HEK293 (cell line): ENCODE measurements at regions not wholly inside any gene's neighbourhood (a gene's known extent, or its start where the extent isn't known, plus 50 kb on each side); places are given as distances from the start of the nearest gene placed in this dataset.

Experiments used
- CTCF ChIA-PET: fragments of 350-600 bp; formaldehyde crosslinking; extraction: SDS; loops from one replicate; lab custom pipeline; 2021; ENCODE audit warnings: antibody characterized with exemption; lab: Yijun Ruan, JAX
- POLR2A ChIA-PET: fragments of 300-600 bp; formaldehyde crosslinking; extraction: SDS; loops from one replicate; lab custom pipeline; 2020; ENCODE audit warnings: antibody characterized with exemption, inconsistent platforms; lab: Yijun Ruan, JAX
- H3K27ac ChIP-seq: fragments of 200-500 bp; sonication (Bioruptor generic); 2 replicates; pipeline ENCODE4 v1.5.1; 2014; ENCODE audit warnings: low read depth, low read length, control low read depth, inconsistent platforms; ENCODE audit errors: extremely low read depth
- H3K36me3 ChIP-seq, 2 experiments: fragments of 200-500 bp in 1 of 2; sonication (Bioruptor generic) in 1 of 2; 1 replicate in 1 of 2; 2 replicates in 1 of 2; pipeline ENCODE4 v1.5.1; 2014 to 2017; ENCODE audit warnings: inconsistent platforms in 2 of 2, low read length in 2 of 2; ENCODE audit not compliant: control insufficient read depth in 2 of 2, insufficient read depth in 1 of 2
- H3K4me1 ChIP-seq: fragments of 200-500 bp; sonication (Bioruptor generic); 2 replicates; pipeline ENCODE4 v1.5.1; 2014; ENCODE audit warnings: mild to moderate bottlenecking, low read length, inconsistent platforms; ENCODE audit not compliant: control insufficient read depth, insufficient read depth
- H3K4me3 ChIP-seq: 2 replicates; pipeline ENCODE4 v1.5.1; 2011; ENCODE audit warnings: low read depth, mild to moderate bottlenecking, control low read depth, low read length, moderate library complexity
- H3K9me3 ChIP-seq: fragments of 200-500 bp; sonication (Bioruptor generic); 2 replicates; pipeline ENCODE4 v1.5.1; 2014; ENCODE audit warnings: low read depth, low read length, inconsistent platforms; ENCODE audit not compliant: control insufficient read depth, insufficient read depth
- BCL11B ChIP-seq: fragments of 450-650 bp; formaldehyde crosslinking; IDR thresholded peaks from 2 replicates; pipeline ENCODE4 v1.5.1; 2016; ENCODE audit warnings: low read depth, missing biosample characterization, missing genetic modification characterization
- GLI2 ChIP-seq: fragments of 450-650 bp; formaldehyde crosslinking; IDR thresholded peaks from 2 replicates; pipeline ENCODE4; 2017; ENCODE audit warnings: missing biosample characterization, missing genetic modification characterization, low read depth, borderline replicate concordance
- MYNN ChIP-seq: fragments of 450-650 bp; formaldehyde crosslinking; IDR thresholded peaks from 2 replicates; pipeline ENCODE4 v1.5.1; 2016; ENCODE audit warnings: missing biosample characterization, missing genetic modification characterization, borderline replicate concordance
- ZFP3 ChIP-seq: fragments of 450-650 bp; formaldehyde crosslinking; IDR thresholded peaks from 2 replicates; pipeline ENCODE4 v1.5.1; 2016; ENCODE audit warnings: low read depth, missing biosample characterization, missing genetic modification characterization
- ZNF140 ChIP-seq: fragments of 450-650 bp; formaldehyde crosslinking; IDR thresholded peaks from 2 replicates; pipeline ENCODE4 v1.5.1; 2016; ENCODE audit warnings: missing biosample characterization, missing genetic modification characterization
- ZNF16 ChIP-seq: fragments of 450-650 bp; formaldehyde crosslinking; IDR thresholded peaks from 2 replicates; pipeline ENCODE4 v1.5.1; 2016; ENCODE audit warnings: low read depth, missing biosample characterization, missing genetic modification characterization
- ZNF202 ChIP-seq: fragments of 450-650 bp; formaldehyde crosslinking; IDR thresholded peaks from 2 replicates; pipeline ENCODE4 v1.5.1; 2016; ENCODE audit warnings: missing biosample characterization, missing genetic modification characterization, borderline replicate concordance
- ZNF223 ChIP-seq: fragments of 450-650 bp; formaldehyde crosslinking; IDR thresholded peaks from 2 replicates; pipeline ENCODE4 v1.5.1; 2016; ENCODE audit warnings: missing biosample characterization, missing genetic modification characterization
- ZNF239 ChIP-seq: fragments of 450-650 bp; formaldehyde crosslinking; IDR thresholded peaks from 2 replicates; pipeline ENCODE4 v1.5.1; 2016; ENCODE audit warnings: missing biosample characterization, missing genetic modification characterization
- ZNF26 ChIP-seq: fragments of 450-650 bp; formaldehyde crosslinking; IDR thresholded peaks from 2 replicates; pipeline ENCODE4 v1.5.1; 2016; ENCODE audit warnings: missing biosample characterization, missing genetic modification characterization
- ZNF311 ChIP-seq: fragments of 450-650 bp; formaldehyde crosslinking; IDR thresholded peaks from 2 replicates; pipeline ENCODE4 v1.5.1; 2017; ENCODE audit warnings: missing biosample characterization, missing genetic modification characterization, borderline replicate concordance
- ZNF404 ChIP-seq: fragments of 450-650 bp; formaldehyde crosslinking; IDR thresholded peaks from 2 replicates; pipeline ENCODE4 v1.5.1; 2017; ENCODE audit warnings: missing biosample characterization, missing genetic modification characterization
- ZNF48 ChIP-seq: fragments of 450-650 bp; formaldehyde crosslinking; IDR thresholded peaks from 2 replicates; pipeline ENCODE4 v1.5.1; 2016; ENCODE audit warnings: missing biosample characterization, missing genetic modification characterization
- ZNF521 ChIP-seq: fragments of 450-650 bp; formaldehyde crosslinking; IDR thresholded peaks from 2 replicates; pipeline ENCODE4 v1.5.1; 2017; ENCODE audit warnings: missing biosample characterization, mild to moderate bottlenecking, missing genetic modification characterization
- ZNF596 ChIP-seq: fragments of 450-650 bp; IDR thresholded peaks from 2 replicates; pipeline ENCODE4 v1.5.0; 2018; ENCODE audit warnings: missing biosample characterization, mild to moderate bottlenecking, missing genetic modification characterization, moderate library complexity
- ZNF654 ChIP-seq: fragments of 450-650 bp; formaldehyde crosslinking; IDR thresholded peaks from 2 replicates; pipeline ENCODE4 v1.5.1; 2016; ENCODE audit warnings: low read depth, missing biosample characterization, missing genetic modification characterization
- ZNF670 ChIP-seq: fragments of 450-650 bp; formaldehyde crosslinking; IDR thresholded peaks from 2 replicates; pipeline ENCODE4 v1.5.1; 2016; ENCODE audit warnings: missing biosample characterization, missing genetic modification characterization, low read depth
- ZNF747 ChIP-seq: fragments of 450-650 bp; formaldehyde crosslinking; IDR thresholded peaks from 2 replicates; pipeline ENCODE4 v1.5.1; 2016; ENCODE audit warnings: missing biosample characterization, missing genetic modification characterization
- ZNF776 ChIP-seq: fragments of 450-650 bp; formaldehyde crosslinking; IDR thresholded peaks from 2 replicates; pipeline ENCODE4 v1.5.0; 2017; ENCODE audit warnings: missing biosample characterization, missing genetic modification characterization, borderline replicate concordance
- ZNF843 ChIP-seq: fragments of 450-650 bp; formaldehyde crosslinking; IDR thresholded peaks from 2 replicates; pipeline ENCODE4 v1.5.1; 2016; ENCODE audit warnings: missing biosample characterization, missing genetic modification characterization
- ZSCAN4 ChIP-seq: fragments of 450-650 bp; formaldehyde crosslinking; IDR thresholded peaks from 2 replicates; pipeline ENCODE4 v1.5.1; 2017; ENCODE audit warnings: missing biosample characterization, missing genetic modification characterization
- TF ChIP-seq, protein P1 (sequence below): fragments of 450-650 bp; formaldehyde crosslinking; IDR thresholded peaks from 2 replicates; pipeline ENCODE4 v1.5.1; 2016; ENCODE audit warnings: missing biosample characterization, missing genetic modification characterization, borderline replicate concordance
- TF ChIP-seq, protein P2 (sequence below): fragments of 450-650 bp; formaldehyde crosslinking; IDR thresholded peaks from 2 replicates; pipeline ENCODE4 v1.5.1; 2016; ENCODE audit warnings: missing biosample characterization, missing genetic modification characterization

GRCh38 chr15:25208735-25209134 is 230.1 kb downstream of the UBE3A start (continued):
- TF ChIP-seq ZNF596 (tag by site-specific recombination), result no peak
- no peak for TF ChIP-seq ZNF16 (tag by site-specific recombination)
- TF ChIP-seq ZNF202 (tag by site-specific recombination), result no peak
- no peak for TF ChIP-seq ZNF404 (tag by site-specific recombination)
- TF ChIP-seq ZNF311 (tag by site-specific recombination), result no peak
- no peak for TF ChIP-seq ZNF747 (tag by site-specific recombination)
- no peak for TF ChIP-seq ZNF48
- TF ChIP-seq MYNN (tag by site-specific recombination), result no peak
- no peak for TF ChIP-seq ZNF140

DNA sequence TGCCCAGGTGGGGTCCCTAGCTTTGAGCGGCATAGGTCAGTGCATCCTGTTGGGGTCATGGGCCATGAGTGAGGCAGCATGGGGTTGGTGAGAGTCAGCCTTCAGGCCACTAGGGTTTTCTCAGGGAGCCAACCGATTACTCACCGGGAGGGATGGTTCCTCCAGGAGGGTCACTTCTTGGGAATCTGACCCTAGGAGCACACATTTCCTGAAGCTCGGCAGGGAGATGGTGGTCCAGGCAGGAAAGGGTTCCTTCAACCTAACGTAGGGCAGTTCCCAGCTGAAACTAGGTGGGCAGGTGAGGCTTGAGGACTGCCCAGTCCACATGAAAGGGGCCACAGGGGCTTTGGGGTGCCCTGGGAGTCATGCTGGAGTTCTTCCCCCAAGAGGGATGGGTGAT is 218.0 kb downstream of the UBE3A start:
- Histone ChIP-seq H3K4me1 (no peaks in the 10 kb centered on the region), H3K4me3 (no peak overlapping the region), H3K9me3 (no peaks in the 10 kb centered on the region), H3K36me3 (no peaks in the 10 kb centered on the region), H3K27ac (no peak overlapping the region)
- TF ChIP-seq ZFP3 (no peak), BCL11B (tag by site-specific recombination) (no peak), ZNF776 (no peak), ZNF16 (tag by site-specific recombination) (no peak), ZNF26 (no peak), ZNF654 (tag by site-specific recombination) (no peak), ZNF239 (tag by site-specific recombination) (no peak), ZNF223 (tag by site-specific recombination) (no peak), GLI2 (tag by site-specific recombination) (no peak), ZNF670 (no peak), ZNF140 (no peak), ZSCAN4 (no peak), ZNF521 (no peak), ZNF843 (no peak)
- TF ChIP-seq, protein P1, sequence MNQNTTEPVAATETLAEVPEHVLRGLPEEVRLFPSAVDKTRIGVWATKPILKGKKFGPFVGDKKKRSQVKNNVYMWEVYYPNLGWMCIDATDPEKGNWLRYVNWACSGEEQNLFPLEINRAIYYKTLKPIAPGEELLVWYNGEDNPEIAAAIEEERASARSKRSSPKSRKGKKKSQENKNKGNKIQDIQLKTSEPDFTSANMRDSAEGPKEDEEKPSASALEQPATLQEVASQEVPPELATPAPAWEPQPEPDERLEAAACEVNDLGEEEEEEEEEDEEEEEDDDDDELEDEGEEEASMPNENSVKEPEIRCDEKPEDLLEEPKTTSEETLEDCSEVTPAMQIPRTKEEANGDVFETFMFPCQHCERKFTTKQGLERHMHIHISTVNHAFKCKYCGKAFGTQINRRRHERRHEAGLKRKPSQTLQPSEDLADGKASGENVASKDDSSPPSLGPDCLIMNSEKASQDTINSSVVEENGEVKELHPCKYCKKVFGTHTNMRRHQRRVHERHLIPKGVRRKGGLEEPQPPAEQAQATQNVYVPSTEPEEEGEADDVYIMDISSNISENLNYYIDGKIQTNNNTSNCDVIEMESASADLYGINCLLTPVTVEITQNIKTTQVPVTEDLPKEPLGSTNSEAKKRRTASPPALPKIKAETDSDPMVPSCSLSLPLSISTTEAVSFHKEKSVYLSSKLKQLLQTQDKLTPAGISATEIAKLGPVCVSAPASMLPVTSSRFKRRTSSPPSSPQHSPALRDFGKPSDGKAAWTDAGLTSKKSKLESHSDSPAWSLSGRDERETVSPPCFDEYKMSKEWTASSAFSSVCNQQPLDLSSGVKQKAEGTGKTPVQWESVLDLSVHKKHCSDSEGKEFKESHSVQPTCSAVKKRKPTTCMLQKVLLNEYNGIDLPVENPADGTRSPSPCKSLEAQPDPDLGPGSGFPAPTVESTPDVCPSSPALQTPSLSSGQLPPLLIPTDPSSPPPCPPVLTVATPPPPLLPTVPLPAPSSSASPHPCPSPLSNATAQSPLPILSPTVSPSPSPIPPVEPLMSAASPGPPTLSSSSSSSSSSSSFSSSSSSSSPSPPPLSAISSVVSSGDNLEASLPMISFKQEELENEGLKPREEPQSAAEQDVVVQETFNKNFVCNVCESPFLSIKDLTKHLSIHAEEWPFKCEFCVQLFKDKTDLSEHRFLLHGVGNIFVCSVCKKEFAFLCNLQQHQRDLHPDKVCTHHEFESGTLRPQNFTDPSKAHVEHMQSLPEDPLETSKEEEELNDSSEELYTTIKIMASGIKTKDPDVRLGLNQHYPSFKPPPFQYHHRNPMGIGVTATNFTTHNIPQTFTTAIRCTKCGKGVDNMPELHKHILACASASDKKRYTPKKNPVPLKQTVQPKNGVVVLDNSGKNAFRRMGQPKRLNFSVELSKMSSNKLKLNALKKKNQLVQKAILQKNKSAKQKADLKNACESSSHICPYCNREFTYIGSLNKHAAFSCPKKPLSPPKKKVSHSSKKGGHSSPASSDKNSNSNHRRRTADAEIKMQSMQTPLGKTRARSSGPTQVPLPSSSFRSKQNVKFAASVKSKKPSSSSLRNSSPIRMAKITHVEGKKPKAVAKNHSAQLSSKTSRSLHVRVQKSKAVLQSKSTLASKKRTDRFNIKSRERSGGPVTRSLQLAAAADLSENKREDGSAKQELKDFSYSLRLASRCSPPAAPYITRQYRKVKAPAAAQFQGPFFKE (tag by site-specific recombination), result no peak
- TF ChIP-seq, protein P2, sequence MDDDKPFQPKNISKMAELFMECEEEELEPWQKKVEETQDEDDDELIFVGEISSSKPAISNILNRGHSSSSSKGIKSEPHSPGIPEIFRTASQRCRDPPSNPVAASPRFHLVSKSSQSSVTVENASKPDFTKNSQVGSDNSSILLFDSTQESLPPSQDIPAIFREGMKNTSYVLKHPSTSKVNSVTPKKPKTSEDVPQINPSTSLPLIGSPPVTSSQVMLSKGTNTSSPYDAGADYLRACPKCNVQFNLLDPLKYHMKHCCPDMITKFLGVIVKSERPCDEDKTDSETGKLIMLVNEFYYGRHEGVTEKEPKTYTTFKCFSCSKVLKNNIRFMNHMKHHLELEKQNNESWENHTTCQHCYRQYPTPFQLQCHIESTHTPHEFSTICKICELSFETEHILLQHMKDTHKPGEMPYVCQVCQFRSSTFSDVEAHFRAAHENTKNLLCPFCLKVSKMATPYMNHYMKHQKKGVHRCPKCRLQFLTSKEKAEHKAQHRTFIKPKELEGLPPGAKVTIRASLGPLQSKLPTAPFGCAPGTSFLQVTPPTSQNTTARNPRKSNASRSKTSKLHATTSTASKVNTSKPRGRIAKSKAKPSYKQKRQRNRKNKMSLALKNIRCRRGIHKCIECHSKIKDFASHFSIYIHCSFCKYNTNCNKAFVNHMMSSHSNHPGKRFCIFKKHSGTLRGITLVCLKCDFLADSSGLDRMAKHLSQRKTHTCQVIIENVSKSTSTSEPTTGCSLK, result no peak
- CTCF ChIA-PET, result no interaction called here
- POLR2A ChIA-PET, result no interaction called here
